Loucy (cell line): ENCODE measurements at regions not wholly inside any gene's neighbourhood (a gene's known extent, or its start where the extent isn't known, plus 50 kb on each side); places are given as distances from the start of the nearest gene placed in this dataset.

ENCODE experiments used
- CTCF ChIP-seq: fragments of 200-600 bp; sonication (generic); conservative IDR thresholded peaks from 2 replicates; pipeline ENCODE4 v1.5.1; 2014; ENCODE audit warnings: mild to moderate bottlenecking, antibody characterized with exemption, low read length
- EZH2phosphoT487 ChIP-seq: fragments of 200-600 bp; IDR thresholded peaks from 2 replicates; pipeline ENCODE4 v1.6.1; 2018; ENCODE audit warnings: antibody characterized with exemption, mild to moderate bottlenecking, moderate library complexity, borderline replicate concordance

GRCh38 chr3:28033059-28033784 is 208.2 kb upstream of the CMC1 start:
- TF ChIP-seq CTCF (no peak), EZH2phosphoT487 (no peak)
